ENCODE measurements at regions not wholly inside any gene's neighbourhood (a gene's known extent, or its start where the extent isn't known, plus 50 kb on each side); places are given as distances from the start of the nearest gene placed in this dataset.

DNA sequence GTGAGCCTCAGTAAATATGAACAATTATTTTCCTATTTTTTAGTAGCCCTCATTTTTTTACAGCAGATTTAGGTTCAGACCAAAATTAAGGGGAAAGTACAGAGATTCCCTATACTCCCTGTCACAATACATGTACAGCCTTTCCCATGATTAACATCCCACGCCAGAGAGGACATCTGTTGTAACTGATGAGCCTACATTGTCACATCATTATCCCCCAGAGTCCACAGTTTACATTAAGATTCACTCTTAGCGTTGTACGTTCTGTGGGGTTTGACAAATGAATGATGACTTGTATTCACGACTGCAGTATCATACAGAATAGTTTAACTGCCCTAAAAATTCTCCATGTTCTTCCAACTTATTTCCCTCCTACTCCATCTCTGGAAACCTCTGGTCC, 262.3 kb upstream of the MSX2 start:
- H3K9me3 ChIP-seq (ENCODE audit: insufficient read depth in 2 of 2, low read depth in 1 of 2, low read length in 1 of 2): no peaks in the 10 kb centered on the region
- H2BK120ac ChIP-seq (replicated peaks; ENCODE audit: low read depth, low read length): no peak overlapping the region
- peaks cover 0 to 6% (median 2%) of the 10 kb centered on the region in 4 experiments; a peak in 5 of 7 replicates for H3K4me1 ChIP-seq (replicated peaks in 1 of 4; ENCODE audit: control insufficient read depth in 3 of 4, insufficient read depth in 4 of 4, low read length in 3 of 4)
- H2BK20ac ChIP-seq (ENCODE audit: low read length): no peak overlapping the region
- no peak overlapping the region for H4K8ac ChIP-seq (ENCODE audit: extremely low read depth, insufficient read depth, low read length)
- no peak overlapping the region for H2AFZ ChIP-seq (ENCODE audit: low read length)
- no peak overlapping the region for H3K56ac ChIP-seq (replicated peaks; ENCODE audit: insufficient read length, low read depth, low read length)
- WGBS, 2 experiments (ENCODE audit: extremely low coverage in 1 of 2, insufficient coverage in 1 of 2, insufficient read length in 1 of 2, insufficient replicate concordance in 2 of 2, low coverage in 1 of 2, low lambda C conversion rate in 2 of 2, missing lambda C conversion rate in 1 of 2): 84% methylated on average over 4 of the region's 4 CpGs; no CpG with 5 or more reads in 1 of the 2 experiments
- H3K36me3 ChIP-seq (ENCODE audit: control insufficient read depth in 2 of 4, insufficient read depth in 4 of 4, low read length in 3 of 4): no peaks in the 10 kb centered on the region
- no peak overlapping the region for H2BK12ac ChIP-seq (ENCODE audit: low read depth, low read length)
- no peaks in the 10 kb centered on the region for H4K20me1 ChIP-seq (replicated peaks in 1 of 2; ENCODE audit: control insufficient read depth in 1 of 2, insufficient read depth in 2 of 2, low read length in 2 of 2)
- H2BK15ac ChIP-seq (ENCODE audit: low read length): no peak overlapping the region
- no peak overlapping the region for H3K27ac ChIP-seq (ENCODE audit: low read depth, low read length)
- no peak overlapping the region for H4K5ac ChIP-seq (ENCODE audit: insufficient read length, low read depth, low read length)
- CTCF ChIA-PET (ENCODE audit: partially characterized antibody): interaction anchor here (0.6 to 2.8 kb wide), 3 partner anchors 22 to 377 kb away, joined by 3 to 7 read pairs (median 3); no protein-coding TSS in a partner anchor
- H3K79me1 ChIP-seq (ENCODE audit: low read depth, low read length): no peaks in the 10 kb centered on the region
- H3K9ac ChIP-seq (replicated peaks in 1 of 4; ENCODE audit: extremely low read depth in 1 of 4, low read depth in 3 of 4, low read length in 3 of 4): no peak overlapping the region
- POLR2A ChIA-PET (ENCODE audit: partially characterized antibody): no interaction called here
- no peak for FAIRE-seq
- no peak overlapping the region for H2AK5ac ChIP-seq (ENCODE audit: low read depth, low read length)
- no peak overlapping the region for H3K23ac ChIP-seq (ENCODE audit: insufficient read length)
- H3K79me2 ChIP-seq (ENCODE audit: control insufficient read depth in 1 of 2, insufficient read depth in 2 of 2, low read length in 2 of 2): no peaks in the 10 kb centered on the region
- H4K91ac ChIP-seq (replicated peaks; ENCODE audit: insufficient read length, low read length): no peak overlapping the region
- no peaks in the 10 kb centered on the region for H3K27me3 ChIP-seq (replicated peaks in 1 of 4; ENCODE audit: control insufficient read depth in 3 of 4, extremely low read depth in 1 of 4, insufficient read depth in 3 of 4, low read length in 3 of 4)
- H3K23me2 ChIP-seq (ENCODE audit: low read depth, low read length): no peaks in the 10 kb centered on the region
- H3K4ac ChIP-seq (replicated peaks; ENCODE audit: insufficient read length, low read depth, low read length): no peak overlapping the region
- no peak overlapping the region for H3K14ac ChIP-seq (ENCODE audit: insufficient read length)
- no peak overlapping the region for H3K18ac ChIP-seq (ENCODE audit: extremely low read depth, low read length)
- H3K4me2 ChIP-seq (ENCODE audit: insufficient read depth in 1 of 2, low read depth in 2 of 2, low read length in 2 of 2): no peak overlapping the region
- no peak overlapping the region for H3K4me3 ChIP-seq (ENCODE audit: extremely low read depth in 1 of 4, insufficient read depth in 2 of 4, low read depth in 3 of 4, low read length in 4 of 4)
- H2BK5ac ChIP-seq (ENCODE audit: low read depth, low read length): no peak overlapping the region
- DNase-seq (ENCODE audit: low read depth in 1 of 2, low spot score in 2 of 2): no peak
- TF ChIP-seq, protein P1, sequence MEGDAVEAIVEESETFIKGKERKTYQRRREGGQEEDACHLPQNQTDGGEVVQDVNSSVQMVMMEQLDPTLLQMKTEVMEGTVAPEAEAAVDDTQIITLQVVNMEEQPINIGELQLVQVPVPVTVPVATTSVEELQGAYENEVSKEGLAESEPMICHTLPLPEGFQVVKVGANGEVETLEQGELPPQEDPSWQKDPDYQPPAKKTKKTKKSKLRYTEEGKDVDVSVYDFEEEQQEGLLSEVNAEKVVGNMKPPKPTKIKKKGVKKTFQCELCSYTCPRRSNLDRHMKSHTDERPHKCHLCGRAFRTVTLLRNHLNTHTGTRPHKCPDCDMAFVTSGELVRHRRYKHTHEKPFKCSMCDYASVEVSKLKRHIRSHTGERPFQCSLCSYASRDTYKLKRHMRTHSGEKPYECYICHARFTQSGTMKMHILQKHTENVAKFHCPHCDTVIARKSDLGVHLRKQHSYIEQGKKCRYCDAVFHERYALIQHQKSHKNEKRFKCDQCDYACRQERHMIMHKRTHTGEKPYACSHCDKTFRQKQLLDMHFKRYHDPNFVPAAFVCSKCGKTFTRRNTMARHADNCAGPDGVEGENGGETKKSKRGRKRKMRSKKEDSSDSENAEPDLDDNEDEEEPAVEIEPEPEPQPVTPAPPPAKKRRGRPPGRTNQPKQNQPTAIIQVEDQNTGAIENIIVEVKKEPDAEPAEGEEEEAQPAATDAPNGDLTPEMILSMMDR (IDR thresholded peaks at IDR 0.05; ENCODE audit: control extremely low read depth in 1 of 3, insufficient read depth in 1 of 3, low read depth in 1 of 3, low read length in 3 of 3): no peak
- TF ChIP-seq GTF2F1 (IDR thresholded peaks at IDR 0.05; ENCODE audit: borderline replicate concordance, low read depth, low read length): no peak
- TF ChIP-seq CHD1 (IDR thresholded peaks at IDR 0.05; ENCODE audit: low read depth, low read length): no peak
- no peak for TF ChIP-seq POLR2AphosphoS5 (IDR thresholded peaks at IDR 0.05; ENCODE audit: low read depth, low read length)
- TF ChIP-seq SIRT6 (IDR thresholded peaks at IDR 0.05; ENCODE audit: low read length): no peak
- no peak for TF ChIP-seq GABPA (IDR thresholded peaks at IDR 0.05; ENCODE audit: borderline replicate concordance, insufficient read depth, low read length)
- no peak for TF ChIP-seq RFX5 (IDR thresholded peaks at IDR 0.05; ENCODE audit: borderline replicate concordance, low read depth, low read length)
- no peak for TF ChIP-seq SP1 (IDR thresholded peaks at IDR 0.05; ENCODE audit: low read depth, low read length)
- TF ChIP-seq, protein P2, sequence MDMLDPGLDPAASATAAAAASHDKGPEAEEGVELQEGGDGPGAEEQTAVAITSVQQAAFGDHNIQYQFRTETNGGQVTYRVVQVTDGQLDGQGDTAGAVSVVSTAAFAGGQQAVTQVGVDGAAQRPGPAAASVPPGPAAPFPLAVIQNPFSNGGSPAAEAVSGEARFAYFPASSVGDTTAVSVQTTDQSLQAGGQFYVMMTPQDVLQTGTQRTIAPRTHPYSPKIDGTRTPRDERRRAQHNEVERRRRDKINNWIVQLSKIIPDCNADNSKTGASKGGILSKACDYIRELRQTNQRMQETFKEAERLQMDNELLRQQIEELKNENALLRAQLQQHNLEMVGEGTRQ (IDR thresholded peaks at IDR 0.05; ENCODE audit: low read length): no peak
- TF ChIP-seq RAD21 (IDR thresholded peaks at IDR 0.05 in 1 of 2, conservative IDR thresholded peaks at IDR 0.05 in 1 of 2; ENCODE audit: low read depth in 2 of 2, low read length in 2 of 2): no peak
- TF ChIP-seq ASH2L (IDR thresholded peaks at IDR 0.05; ENCODE audit: low read length): no peak
